ENCODE measurements at regions not wholly inside any gene's neighbourhood (a gene's known extent, or its start where the extent isn't known, plus 50 kb on each side); places are given as distances from the start of the nearest gene placed in this dataset.

GRCh38 chr10:89073719-89074118 lies 83.1 kb downstream of the FAS start:
- no peak overlapping the region for H2BK5ac ChIP-seq (ENCODE audit: low read depth, low read length, poor library complexity, severe bottlenecking)
- H2BK12ac ChIP-seq (ENCODE audit: low read length in 2 of 2) = no peak overlapping the region
- H3K27me3 ChIP-seq (ENCODE audit: control insufficient read depth in 1 of 2, insufficient read depth in 1 of 2, low read length in 2 of 2) = no peaks in the 10 kb centered on the region
- no peaks in the 10 kb centered on the region for H3K9me3 ChIP-seq (ENCODE audit: control insufficient read depth, low read length)
- no peak overlapping the region for H3K4me2 ChIP-seq (ENCODE audit: low read length, poor library complexity, severe bottlenecking)
- no peaks in the 10 kb centered on the region for H3K79me1 ChIP-seq (replicated peaks; ENCODE audit: low read length, poor library complexity, severe bottlenecking)
- no peak overlapping the region for H3K4ac ChIP-seq (ENCODE audit: low read depth in 1 of 2, low read length in 2 of 2)
- H2AK5ac ChIP-seq (ENCODE audit: low read length, severe bottlenecking) = no peak overlapping the region
- H3K27ac ChIP-seq (ENCODE audit: low read length, poor library complexity, severe bottlenecking) = no peak overlapping the region
- H3K9ac ChIP-seq (ENCODE audit: low read length) = peak overlapping the region; percentile 48
- no peak overlapping the region for H3K18ac ChIP-seq (ENCODE audit: low read depth in 1 of 2, low read length in 2 of 2)
- H4K91ac ChIP-seq (ENCODE audit: low read length) = no peak overlapping the region
- H2BK15ac ChIP-seq (ENCODE audit: low read depth, poor library complexity, severe bottlenecking) = no peak overlapping the region
- H3K36me3 ChIP-seq (ENCODE audit: control insufficient read depth in 1 of 2, insufficient read depth in 2 of 2, low read depth in 1 of 2, low read length in 2 of 2) = no peaks in the 10 kb centered on the region
- no peak overlapping the region for H3K14ac ChIP-seq (ENCODE audit: low read length in 2 of 2)
- no peaks in the 10 kb centered on the region for H3K4me1 ChIP-seq (ENCODE audit: control insufficient read depth, insufficient read depth, low read depth, low read length)
- WGBS = 95% methylated on average over 2 of the region's 2 CpGs
- no peak overlapping the region for H3K23ac ChIP-seq (ENCODE audit: low read length in 2 of 2)
- no peak overlapping the region for H4K8ac ChIP-seq (ENCODE audit: low read length)
- no peak overlapping the region for H2BK120ac ChIP-seq (ENCODE audit: low read depth, low read length)
- no peak overlapping the region for H2AFZ ChIP-seq (ENCODE audit: low read depth, low read length)
- DNase-seq = peak; percentile 39
- peak overlapping the region in 1 of 2 experiments; percentile 16 for H3K4me3 ChIP-seq (ENCODE audit: insufficient read depth in 1 of 2, low read depth in 1 of 2, low read length in 2 of 2)

GRCh38 chr10:89069589-89069988 lies 79.0 kb downstream of the FAS start:
- H2BK5ac ChIP-seq (ENCODE audit: low read depth, low read length, poor library complexity, severe bottlenecking) = no peak overlapping the region
- no peak overlapping the region for H3K14ac ChIP-seq (ENCODE audit: low read length in 2 of 2)
- no peak overlapping the region for H3K4ac ChIP-seq (ENCODE audit: low read depth in 1 of 2, low read length in 2 of 2)
- H2AFZ ChIP-seq (ENCODE audit: low read depth, low read length) = no peak overlapping the region
- H3K27me3 ChIP-seq (ENCODE audit: control insufficient read depth in 1 of 2, insufficient read depth in 1 of 2, low read length in 2 of 2) = no peaks in the 10 kb centered on the region
- H4K8ac ChIP-seq (ENCODE audit: low read length) = no peak overlapping the region
- no peak overlapping the region for H2BK12ac ChIP-seq (ENCODE audit: low read length in 2 of 2)
- WGBS = 90% methylated on average over 4 of the region's 4 CpGs
- no peaks in the 10 kb centered on the region for H3K9me3 ChIP-seq (ENCODE audit: control insufficient read depth, low read length)
- H3K79me1 ChIP-seq (replicated peaks; ENCODE audit: low read length, poor library complexity, severe bottlenecking) = no peaks in the 10 kb centered on the region
- no peak overlapping the region for H4K91ac ChIP-seq (ENCODE audit: low read length)
- no peak overlapping the region for H3K9ac ChIP-seq (ENCODE audit: low read length)
- no peak overlapping the region for H3K23ac ChIP-seq (ENCODE audit: low read length in 2 of 2)
- H2BK15ac ChIP-seq (ENCODE audit: low read depth, poor library complexity, severe bottlenecking) = no peak overlapping the region
- no peak overlapping the region for H2AK5ac ChIP-seq (ENCODE audit: low read length, severe bottlenecking)
- no peak overlapping the region for H3K18ac ChIP-seq (ENCODE audit: low read depth in 1 of 2, low read length in 2 of 2)
- H3K4me3 ChIP-seq (ENCODE audit: insufficient read depth in 1 of 2, low read depth in 1 of 2, low read length in 2 of 2) = no peak overlapping the region
- H3K36me3 ChIP-seq (ENCODE audit: control insufficient read depth in 1 of 2, insufficient read depth in 2 of 2, low read depth in 1 of 2, low read length in 2 of 2) = no peaks in the 10 kb centered on the region
- H3K4me2 ChIP-seq (ENCODE audit: low read length, poor library complexity, severe bottlenecking) = no peak overlapping the region
- no peak overlapping the region for H2BK120ac ChIP-seq (ENCODE audit: low read depth, low read length)
- DNase-seq = no peak
- no peaks in the 10 kb centered on the region for H3K4me1 ChIP-seq (ENCODE audit: control insufficient read depth, insufficient read depth, low read depth, low read length)
- no peak overlapping the region for H3K27ac ChIP-seq (ENCODE audit: low read length, poor library complexity, severe bottlenecking)
